ENCODE measurements at regions not wholly inside any gene's neighbourhood (a gene's known extent, or its start where the extent isn't known, plus 50 kb on each side); places are given as distances from the start of the nearest gene placed in this dataset.

- H3K4me2 ChIP-seq, result no peak overlapping the region
- FAIRE-seq, result no peak
- 81% methylated on average over 12 of the region's 12 CpGs for WGBS (ENCODE audit: missing lambda C conversion rate)
- TF ChIP-seq HOXB13 (CRISPR knock-in tag; IDR thresholded peaks at IDR 0.05; ENCODE audit: low read depth) (no peak), RFX5 (IDR thresholded peaks at IDR 0.05) (no peak), KDM5A (IDR thresholded peaks at IDR 0.05) (no peak)
- 0 out of 3 replicates have a peak, but pooled peaks cover under 1% of the 10 kb centered on the region for H3K4me1 ChIP-seq
- ChIA-PET CTCF (interaction anchor here (0.6 to 1.0 kb wide), 2 partner anchors 13 to 405 kb away, joined by 3 read pairs; no protein-coding TSS in a partner anchor), POLR2A (no interaction called here)
- no peak overlapping the region for H3K4me3 ChIP-seq
- no peaks in the 10 kb centered on the region for H3K9me3 ChIP-seq
- no peak for DNase-seq (ENCODE audit: low read depth in 1 of 2, low spot score in 1 of 2)
- no peak overlapping the region for H3K27ac ChIP-seq
- ATAC-seq, result no peak
These were observed 51.0 kb upstream of the TBX3 start for GRCh38 chr12:114735011-114735410.

- ChIA-PET CTCF (interaction anchor here (1.0 kb wide), 1 partner anchor 14 kb away, joined by 3 read pairs; no protein-coding TSS in a partner anchor), POLR2A (no interaction called here)
- no peak overlapping the region for H3K4me3 ChIP-seq
- no peak overlapping the region for H3K4me2 ChIP-seq
- DNase-seq (ENCODE audit: low read depth in 1 of 2, low spot score in 1 of 2), result no peak
- TF ChIP-seq HOXB5 (CRISPR knock-in tag; IDR thresholded peaks at IDR 0.05) (no peak), RNF2 (IDR thresholded peaks at IDR 0.05; ENCODE audit: borderline replicate concordance, low read depth) (no peak), KDM1A (IDR thresholded peaks at IDR 0.05; ENCODE audit: low read depth) (no peak), ZNF302 (CRISPR knock-in tag; IDR thresholded peaks at IDR 0.05) (no peak), CBX2 (IDR thresholded peaks at IDR 0.05; ENCODE audit: borderline replicate concordance, low read depth) (no peak), CTCF (IDR thresholded peaks at IDR 0.05) (no peak), CBX8 (IDR thresholded peaks at IDR 0.05) (no peak), CHD4 (IDR thresholded peaks at IDR 0.05; ENCODE audit: borderline replicate concordance) (no peak)
- no peak overlapping the region for H3K27ac ChIP-seq
- WGBS (ENCODE audit: missing lambda C conversion rate), result 87% methylated on average over 9 of the region's 9 CpGs
- H3K4me1 ChIP-seq, result 0 out of 3 replicates have a peak, but pooled peaks cover 5% of the 10 kb centered on the region
- ATAC-seq, result no peak
- no peak for FAIRE-seq
- H3K9me3 ChIP-seq, result no peaks in the 10 kb centered on the region
These were observed 49.9 kb upstream of the TBX3 start for GRCh38 chr12:114733919-114734318.

Small RNA genes in the stretch of these regions (small RNA-seq; reads per million reads assigned to genes)
- 0 reads per million in 6 experiments for gene AC009804.1
- 0 reads per million in 6 experiments for gene RF00275
- gene RF00443, result 0 to 0.78 (median 0) reads per million in 6 experiments
- gene RN7SL865P, result 0 reads per million in 6 experiments

Measured in A549 (cell line).